ENCODE measurements at regions not wholly inside any gene's neighbourhood (a gene's known extent, or its start where the extent isn't known, plus 50 kb on each side); places are given as distances from the start of the nearest gene placed in this dataset.

DNA sequence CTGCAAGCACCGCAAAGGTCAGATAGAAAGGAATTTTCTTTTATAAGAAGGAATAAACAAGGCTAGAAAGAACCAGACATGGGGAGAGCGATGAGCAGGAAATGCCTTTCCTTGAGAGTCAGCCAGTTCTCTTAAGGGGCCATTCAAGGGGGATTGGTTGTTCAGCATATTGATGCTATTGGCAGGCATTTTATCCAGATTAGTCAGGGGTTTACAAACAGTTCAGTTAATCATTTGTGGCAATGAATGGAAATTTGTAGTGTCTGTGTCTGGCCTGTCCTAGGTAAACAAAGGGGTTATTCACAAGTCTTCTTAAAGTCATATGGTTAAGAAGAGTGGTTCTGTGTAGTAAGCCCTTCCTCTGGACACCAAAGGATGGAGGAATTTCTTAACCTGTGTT lies 184.7 kb upstream of the FRMPD4 start:
- DNase-seq: no peak

GRCh38 chrX:11954176-11954575 lies 184.1 kb upstream of the FRMPD4 start:
- no peak for DNase-seq

- no peak for DNase-seq
Measured at GRCh38 chrX:11960031-11960430, 178.2 kb upstream of the FRMPD4 start.

- DNase-seq: no peak
Measured at GRCh38 chrX:11965436-11965835, 172.8 kb upstream of the FRMPD4 start.

- no peak for DNase-seq
Measured at GRCh38 chrX:11967986-11968869, 170.0 kb upstream of the FRMPD4 start.

GRCh38 chrX:11968991-11969390 lies 169.3 kb upstream of the FRMPD4 start:
- no peak for DNase-seq

GRCh38 chrX:11970578-11971359 lies 167.5 kb upstream of the FRMPD4 start:
- no peak for DNase-seq

DNA sequence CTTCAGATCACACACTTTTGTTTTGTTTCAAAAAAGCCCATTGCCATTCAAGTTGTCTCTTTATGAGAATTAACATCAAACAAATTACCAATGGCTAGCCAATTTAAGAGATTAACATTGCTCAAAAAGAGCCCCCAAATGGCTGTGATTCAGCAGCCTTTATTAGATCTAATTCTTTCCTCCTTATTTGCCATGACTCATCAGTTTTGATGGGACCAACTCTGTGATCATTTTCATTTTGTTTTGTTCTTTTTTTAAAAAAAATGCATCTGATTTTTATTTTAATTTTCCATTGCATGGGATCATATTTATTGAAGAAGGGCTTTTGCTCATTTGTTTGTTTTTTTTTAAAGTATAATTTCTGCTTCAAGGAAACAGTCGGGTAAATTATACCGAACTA lies 161.6 kb upstream of the FRMPD4 start:
- no peak for DNase-seq

- no peak for DNase-seq
Measured at GRCh38 chrX:11992271-11992670, 146.0 kb upstream of the FRMPD4 start.

DNA sequence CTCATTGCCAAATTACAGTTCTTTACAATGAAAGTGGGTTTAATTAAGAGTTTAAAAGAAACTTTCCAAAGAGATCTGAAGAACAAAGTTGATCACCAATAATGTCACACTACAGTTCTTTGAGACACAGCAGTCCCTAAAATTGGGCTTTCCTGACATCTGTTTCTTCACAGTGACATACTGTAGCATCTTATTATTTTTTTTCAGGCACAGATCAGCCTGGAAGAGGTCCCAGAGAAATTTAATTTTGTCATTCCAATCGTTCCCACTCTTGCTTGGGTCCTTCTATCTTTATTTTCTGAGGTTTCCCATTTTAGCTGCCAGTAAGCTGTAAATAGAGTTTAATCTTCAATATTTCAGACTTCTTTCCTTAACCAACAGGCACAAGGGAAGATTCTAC lies 143.1 kb upstream of the FRMPD4 start:
- no peak for DNase-seq

GRCh38 chrX:11996810-11997209 lies 141.5 kb upstream of the FRMPD4 start:
- DNase-seq: no peak

- no peak for DNase-seq
Measured at GRCh38 chrX:11998944-11999343, 139.3 kb upstream of the FRMPD4 start.

DNA sequence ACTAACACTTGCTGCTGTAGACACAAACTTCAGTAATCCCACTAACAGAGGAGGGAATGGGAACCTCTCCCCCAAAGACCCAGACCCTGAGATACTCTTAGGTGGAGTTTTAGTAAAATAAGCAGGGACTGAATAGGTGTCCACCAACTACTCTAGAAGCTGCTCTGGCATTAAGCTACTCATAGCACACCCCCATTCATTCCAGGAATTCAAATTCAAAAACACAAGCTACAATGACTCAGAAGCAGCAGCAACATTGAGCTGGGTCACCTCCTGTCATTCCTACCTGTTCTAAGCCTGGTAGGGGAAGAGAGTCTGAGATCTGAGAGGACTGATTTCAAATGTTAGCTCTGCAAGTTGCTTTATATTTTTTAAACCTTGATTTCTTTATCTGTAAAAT lies 135.4 kb upstream of the FRMPD4 start:
- DNase-seq: no peak

GRCh38 chrX:12007881-12008280 lies 130.4 kb upstream of the FRMPD4 start:
- DNase-seq: no peak

- no peak for DNase-seq
Measured at GRCh38 chrX:12010436-12010835, 127.8 kb upstream of the FRMPD4 start.

- no peak for DNase-seq
Measured at GRCh38 chrX:12011075-12011474, 127.2 kb upstream of the FRMPD4 start.

GRCh38 chrX:12013211-12013618 lies 125.1 kb upstream of the FRMPD4 start:
- DNase-seq: no peak

GRCh38 chrX:12021698-12022097 lies 116.6 kb upstream of the FRMPD4 start:
- DNase-seq: no peak

- DNase-seq: no peak
Measured at GRCh38 chrX:12026481-12026880, 111.8 kb upstream of the FRMPD4 start.

DNA sequence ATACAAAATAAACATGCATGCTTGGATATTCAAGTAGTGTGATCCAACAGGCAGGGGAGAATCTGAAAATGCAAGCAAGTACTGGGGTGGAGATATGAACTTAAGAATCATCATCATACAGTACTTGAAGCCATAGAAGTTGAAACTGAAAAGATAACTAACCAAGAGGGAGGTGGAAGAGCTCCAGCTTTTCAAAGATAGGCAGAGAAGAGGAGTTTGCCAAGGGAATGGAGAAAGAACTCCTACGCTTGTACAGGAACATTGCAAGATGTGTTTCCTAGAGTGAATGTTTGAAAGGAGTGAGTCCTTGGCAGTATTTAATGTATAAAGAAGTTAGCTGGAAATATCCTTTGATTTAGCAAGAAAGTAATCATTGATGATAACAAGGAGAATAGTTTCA lies 106.2 kb upstream of the FRMPD4 start:
- DNase-seq: no peak

GRCh38 chrX:12034741-12035140 lies 103.5 kb upstream of the FRMPD4 start:
- DNase-seq: no peak

GRCh38 chrX:12042615-12043014 lies 95.7 kb upstream of the FRMPD4 start:
- DNase-seq: no peak

DNA sequence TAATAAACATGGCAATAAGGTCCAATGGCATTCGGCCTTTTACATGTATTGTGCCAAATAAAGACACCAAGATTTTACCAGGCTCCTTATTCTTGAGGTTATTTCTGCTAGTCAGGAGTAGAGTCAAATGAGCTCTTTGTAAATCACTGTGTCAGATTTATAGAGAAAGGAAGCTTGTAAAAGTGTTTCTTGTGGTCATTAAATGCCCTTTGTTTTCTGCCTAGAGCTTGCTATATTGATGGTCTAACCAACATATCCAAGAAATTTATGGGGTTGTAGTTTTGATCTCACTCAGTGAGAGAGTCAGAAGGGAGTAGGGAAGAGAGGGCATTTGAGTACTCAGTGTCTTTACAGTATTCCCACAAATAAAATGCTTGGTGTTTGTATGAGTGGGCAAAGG lies 86.2 kb upstream of the FRMPD4 start:
- no peak for DNase-seq

GRCh38 chrX:12058087-12058486 lies 80.2 kb upstream of the FRMPD4 start:
- no peak for DNase-seq
